ENCODE measurements at regions not wholly inside any gene's neighbourhood (a gene's known extent, or its start where the extent isn't known, plus 50 kb on each side); places are given as distances from the start of the nearest gene placed in this dataset.

DNA sequence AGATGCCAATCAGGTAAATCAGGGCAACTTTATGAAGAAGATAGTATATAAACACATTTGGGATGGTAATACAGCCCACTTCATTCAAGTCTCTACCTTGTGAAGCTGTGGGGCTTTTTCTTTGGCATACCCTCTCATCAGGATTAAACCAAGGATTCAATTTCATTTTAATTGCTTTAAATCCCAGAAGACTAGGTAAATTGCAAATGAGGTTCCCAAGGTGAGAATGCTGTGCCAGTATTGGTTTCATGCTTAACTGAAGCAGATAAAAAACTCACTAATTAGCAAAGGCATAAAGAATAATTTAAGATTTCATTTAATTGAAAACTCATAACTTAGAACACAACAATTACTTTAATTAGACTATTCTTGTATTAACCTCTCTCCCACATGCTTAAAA lies 1218.1 kb downstream of the FAM181B start:
- TF ChIP-seq POLR2AphosphoS5 (IDR thresholded peaks at IDR 0.05; ENCODE audit: insufficient read depth, low read depth, low read length) (no peak), FOS (IDR thresholded peaks at IDR 0.05; ENCODE audit: borderline replicate concordance, insufficient read depth, low read length) (no peak), POLR2A (IDR thresholded peaks at IDR 0.05; ENCODE audit: low read depth, low read length) (no peak), EZH2 (IDR thresholded peaks at IDR 0.05; ENCODE audit: borderline replicate concordance, low read depth, low read length, severe bottlenecking) (no peak), MYC (IDR thresholded peaks at IDR 0.05; ENCODE audit: low read depth, low read length) (no peak), JUN (IDR thresholded peaks at IDR 0.05; ENCODE audit: borderline replicate concordance, insufficient read depth, insufficient read length, low read depth) (no peak), GATA2 (IDR thresholded peaks at IDR 0.05; ENCODE audit: insufficient read depth, insufficient read length, low read depth, low read length) (no peak)
- TF ChIP-seq, protein P1, sequence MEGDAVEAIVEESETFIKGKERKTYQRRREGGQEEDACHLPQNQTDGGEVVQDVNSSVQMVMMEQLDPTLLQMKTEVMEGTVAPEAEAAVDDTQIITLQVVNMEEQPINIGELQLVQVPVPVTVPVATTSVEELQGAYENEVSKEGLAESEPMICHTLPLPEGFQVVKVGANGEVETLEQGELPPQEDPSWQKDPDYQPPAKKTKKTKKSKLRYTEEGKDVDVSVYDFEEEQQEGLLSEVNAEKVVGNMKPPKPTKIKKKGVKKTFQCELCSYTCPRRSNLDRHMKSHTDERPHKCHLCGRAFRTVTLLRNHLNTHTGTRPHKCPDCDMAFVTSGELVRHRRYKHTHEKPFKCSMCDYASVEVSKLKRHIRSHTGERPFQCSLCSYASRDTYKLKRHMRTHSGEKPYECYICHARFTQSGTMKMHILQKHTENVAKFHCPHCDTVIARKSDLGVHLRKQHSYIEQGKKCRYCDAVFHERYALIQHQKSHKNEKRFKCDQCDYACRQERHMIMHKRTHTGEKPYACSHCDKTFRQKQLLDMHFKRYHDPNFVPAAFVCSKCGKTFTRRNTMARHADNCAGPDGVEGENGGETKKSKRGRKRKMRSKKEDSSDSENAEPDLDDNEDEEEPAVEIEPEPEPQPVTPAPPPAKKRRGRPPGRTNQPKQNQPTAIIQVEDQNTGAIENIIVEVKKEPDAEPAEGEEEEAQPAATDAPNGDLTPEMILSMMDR (IDR thresholded peaks at IDR 0.05; ENCODE audit: extremely low read depth in 1 of 2, insufficient read depth in 1 of 2, low read depth in 1 of 2, low read length in 2 of 2), result no peak
- TF ChIP-seq, protein P2, sequence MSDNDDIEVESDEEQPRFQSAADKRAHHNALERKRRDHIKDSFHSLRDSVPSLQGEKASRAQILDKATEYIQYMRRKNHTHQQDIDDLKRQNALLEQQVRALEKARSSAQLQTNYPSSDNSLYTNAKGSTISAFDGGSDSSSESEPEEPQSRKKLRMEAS (IDR thresholded peaks at IDR 0.05; ENCODE audit: insufficient read depth, insufficient read length), result no peak
